HG02759 (cell line): ENCODE measurements at regions not wholly inside any gene's neighbourhood (a gene's known extent, or its start where the extent isn't known, plus 50 kb on each side); places are given as distances from the start of the nearest gene placed in this dataset.

Source experiments
- ATAC-seq: cut with Tn5 transposase; IDR thresholded peaks from one replicate; pipeline ENCODE4 v1.9.1; 2021; ENCODE audit warnings: mild to moderate bottlenecking, moderate library complexity; ENCODE audit not compliant: unreplicated experiment

- ATAC-seq: peak; percentile 39
Measured at GRCh38 chr9:20048437-20048836, 259.6 kb upstream of the SLC24A2 start.

GRCh38 chr9:20044686-20045085, 255.8 kb upstream of the SLC24A2 start:
- no peak for ATAC-seq

- peak; percentile 42 for ATAC-seq
Measured at GRCh38 chr9:20043461-20043860, 254.6 kb upstream of the SLC24A2 start.

- peak; percentile 67 for ATAC-seq
Measured at GRCh38 chr9:20043035-20043434, 254.2 kb upstream of the SLC24A2 start.

GRCh38 chr9:20042128-20042711, 253.4 kb upstream of the SLC24A2 start:
- ATAC-seq: no peak

- no peak for ATAC-seq
Measured at GRCh38 chr9:20041697-20042081, 252.9 kb upstream of the SLC24A2 start.

- no peak for ATAC-seq
Measured at GRCh38 chr9:20040991-20041696, 252.3 kb upstream of the SLC24A2 start.

- no peak for ATAC-seq
Measured at GRCh38 chr9:20037699-20038098, 248.9 kb upstream of the SLC24A2 start.

GRCh38 chr9:20033511-20033910, 244.7 kb upstream of the SLC24A2 start:
- ATAC-seq: no peak

- ATAC-seq: no peak
Measured at GRCh38 chr9:20032413-20033006, 243.7 kb upstream of the SLC24A2 start.

GRCh38 chr9:20031836-20032235, 243.0 kb upstream of the SLC24A2 start:
- ATAC-seq: no peak

GRCh38 chr9:20030671-20031070, 241.8 kb upstream of the SLC24A2 start:
- ATAC-seq: no peak

GRCh38 chr9:20030221-20030620, 241.4 kb upstream of the SLC24A2 start:
- no peak for ATAC-seq

GRCh38 chr9:20028849-20029231, 240.0 kb upstream of the SLC24A2 start:
- ATAC-seq: no peak

- no peak for ATAC-seq
Measured at GRCh38 chr9:20028192-20028848, 239.5 kb upstream of the SLC24A2 start.

GRCh38 chr9:20023961-20024571, 235.2 kb upstream of the SLC24A2 start:
- no peak for ATAC-seq

- no peak for ATAC-seq
Measured at GRCh38 chr9:20023210-20023905, 234.5 kb upstream of the SLC24A2 start.

GRCh38 chr9:20022410-20022809, 233.6 kb upstream of the SLC24A2 start:
- no peak for ATAC-seq

- no peak for ATAC-seq
Measured at GRCh38 chr9:20016611-20017010, 227.8 kb upstream of the SLC24A2 start.

GRCh38 chr9:20015427-20015931, 226.6 kb upstream of the SLC24A2 start:
- ATAC-seq: peak; percentile 54

- ATAC-seq: no peak
Measured at GRCh38 chr9:20014168-20014567, 225.3 kb upstream of the SLC24A2 start.
